Peyer's patch (tissue), 4 donors: ENCODE measurements at regions not wholly inside any gene's neighbourhood (a gene's known extent, or its start where the extent isn't known, plus 50 kb on each side); places are given as distances from the start of the nearest gene placed in this dataset.

Experiments used
- POLR2A ChIP-seq, 2 donors: fragments of 450-650 bp; IDR thresholded peaks; one replicate each; pipeline ENCODE4 v1.5.1; 2017; ENCODE audit warnings: antibody characterized with exemption in 2 of 2, mild to moderate bottlenecking in 2 of 2, moderate library complexity in 2 of 2
- TF ChIP-seq, protein P1 (sequence below), 6 experiments: fragments of 450-650 bp in 4 of 6; fragments of 200-600 bp in 2 of 6; sonication (generic) in 1 of 6; IDR thresholded peaks; one replicate each; pipeline ENCODE4 v1.5.1; 2017 to 2019; ENCODE audit warnings: antibody characterized with exemption in 6 of 6, mild to moderate bottlenecking in 3 of 6, moderate library complexity in 1 of 6

DNA sequence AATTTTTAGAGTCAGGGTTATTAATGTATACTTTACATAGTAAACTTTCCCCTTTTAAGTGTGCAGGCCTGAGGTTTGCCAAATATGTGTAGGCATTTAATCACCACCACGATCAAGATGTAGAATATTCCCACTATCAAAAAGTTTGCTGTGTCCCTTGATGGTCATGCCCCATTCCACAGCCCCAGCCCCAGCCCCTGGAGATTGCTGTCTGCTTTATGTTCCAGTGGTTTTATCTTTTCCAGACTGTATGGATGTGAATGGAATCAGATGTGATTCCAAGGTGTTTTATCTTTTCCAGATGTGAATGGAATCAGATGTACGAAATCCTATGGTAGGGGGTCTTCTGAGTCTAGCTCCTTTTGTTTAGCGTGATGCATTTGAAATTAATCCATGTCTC lies 93.1 kb upstream of the B3GAT1 start:
- TF ChIP-seq, protein P1, sequence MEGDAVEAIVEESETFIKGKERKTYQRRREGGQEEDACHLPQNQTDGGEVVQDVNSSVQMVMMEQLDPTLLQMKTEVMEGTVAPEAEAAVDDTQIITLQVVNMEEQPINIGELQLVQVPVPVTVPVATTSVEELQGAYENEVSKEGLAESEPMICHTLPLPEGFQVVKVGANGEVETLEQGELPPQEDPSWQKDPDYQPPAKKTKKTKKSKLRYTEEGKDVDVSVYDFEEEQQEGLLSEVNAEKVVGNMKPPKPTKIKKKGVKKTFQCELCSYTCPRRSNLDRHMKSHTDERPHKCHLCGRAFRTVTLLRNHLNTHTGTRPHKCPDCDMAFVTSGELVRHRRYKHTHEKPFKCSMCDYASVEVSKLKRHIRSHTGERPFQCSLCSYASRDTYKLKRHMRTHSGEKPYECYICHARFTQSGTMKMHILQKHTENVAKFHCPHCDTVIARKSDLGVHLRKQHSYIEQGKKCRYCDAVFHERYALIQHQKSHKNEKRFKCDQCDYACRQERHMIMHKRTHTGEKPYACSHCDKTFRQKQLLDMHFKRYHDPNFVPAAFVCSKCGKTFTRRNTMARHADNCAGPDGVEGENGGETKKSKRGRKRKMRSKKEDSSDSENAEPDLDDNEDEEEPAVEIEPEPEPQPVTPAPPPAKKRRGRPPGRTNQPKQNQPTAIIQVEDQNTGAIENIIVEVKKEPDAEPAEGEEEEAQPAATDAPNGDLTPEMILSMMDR (IDR thresholded peaks at IDR 0.05) = no peak
- TF ChIP-seq POLR2A (IDR thresholded peaks at IDR 0.05) = no peak
